GM19043 (cell line): ENCODE measurements at regions not wholly inside any gene's neighbourhood (a gene's known extent, or its start where the extent isn't known, plus 50 kb on each side); places are given as distances from the start of the nearest gene placed in this dataset.
"Not testable (repeated sequence)": the region's sequence is repeated elsewhere in the genome, so short reads cannot be mapped to it uniquely, and the experiment has no call there.

ENCODE experiments used
- ATAC-seq: cut with Tn5 transposase; IDR thresholded peaks from one replicate; pipeline ENCODE4 v1.9.1; 2021; ENCODE audit warnings: low read depth; ENCODE audit not compliant: unreplicated experiment

- no peak for ATAC-seq
These were observed 999.3 kb downstream of the VRK1 start for GRCh38 chr14:97796511-97796910.

- ATAC-seq: no peak
These were observed 1001.0 kb downstream of the VRK1 start for GRCh38 chr14:97798176-97798575.

- no peak for ATAC-seq
These were observed 1005.5 kb downstream of the VRK1 start for GRCh38 chr14:97802430-97803373.

- no peak for ATAC-seq
These were observed 1006.9 kb downstream of the VRK1 start for GRCh38 chr14:97804056-97804455.

- ATAC-seq: no peak
These were observed 1009.7 kb downstream of the VRK1 start for GRCh38 chr14:97806891-97807290.

- not testable (repeated sequence) for ATAC-seq
These were observed 1011.4 kb downstream of the VRK1 start for GRCh38 chr14:97808541-97808940.

GRCh38 chr14:97813556-97813955 lies 1016.4 kb downstream of the VRK1 start:
- no peak for ATAC-seq

- ATAC-seq: no peak
These were observed 1023.6 kb downstream of the VRK1 start for GRCh38 chr14:97820781-97821180.

GRCh38 chr14:97824218-97824617 lies 1027.0 kb downstream of the VRK1 start:
- no peak for ATAC-seq

- ATAC-seq: no peak
These were observed 1030.6 kb downstream of the VRK1 start for GRCh38 chr14:97827746-97828145.

GRCh38 chr14:97832776-97833175 lies 1035.6 kb downstream of the VRK1 start:
- ATAC-seq: no peak

- ATAC-seq: no peak
These were observed 1041.8 kb downstream of the VRK1 start for GRCh38 chr14:97838986-97839385.

GRCh38 chr14:97840159-97840558 lies 1043.0 kb downstream of the VRK1 start:
- no peak for ATAC-seq

GRCh38 chr14:97841762-97842161 lies 1044.6 kb downstream of the VRK1 start:
- no peak for ATAC-seq

- ATAC-seq: no peak
These were observed 1045.9 kb downstream of the VRK1 start for GRCh38 chr14:97843066-97843465.

GRCh38 chr14:97844042-97844441 lies 1046.9 kb downstream of the VRK1 start:
- ATAC-seq: no peak

- no peak for ATAC-seq
These were observed 1049.0 kb downstream of the VRK1 start for GRCh38 chr14:97846156-97846555.

GRCh38 chr14:97848317-97848980 lies 1051.3 kb downstream of the VRK1 start:
- ATAC-seq: no peak

- no peak for ATAC-seq
These were observed 1053.3 kb downstream of the VRK1 start for GRCh38 chr14:97850466-97850865.

GRCh38 chr14:97850886-97851285 lies 1053.7 kb downstream of the VRK1 start:
- ATAC-seq: no peak

GRCh38 chr14:97851428-97851995 lies 1054.3 kb downstream of the VRK1 start:
- ATAC-seq: no peak
